ENCODE measurements at regions not wholly inside any gene's neighbourhood (a gene's known extent, or its start where the extent isn't known, plus 50 kb on each side); places are given as distances from the start of the nearest gene placed in this dataset.
A peak's percentile ranks its signal among the peaks of the same experiment; 100 is the strongest.

DNA sequence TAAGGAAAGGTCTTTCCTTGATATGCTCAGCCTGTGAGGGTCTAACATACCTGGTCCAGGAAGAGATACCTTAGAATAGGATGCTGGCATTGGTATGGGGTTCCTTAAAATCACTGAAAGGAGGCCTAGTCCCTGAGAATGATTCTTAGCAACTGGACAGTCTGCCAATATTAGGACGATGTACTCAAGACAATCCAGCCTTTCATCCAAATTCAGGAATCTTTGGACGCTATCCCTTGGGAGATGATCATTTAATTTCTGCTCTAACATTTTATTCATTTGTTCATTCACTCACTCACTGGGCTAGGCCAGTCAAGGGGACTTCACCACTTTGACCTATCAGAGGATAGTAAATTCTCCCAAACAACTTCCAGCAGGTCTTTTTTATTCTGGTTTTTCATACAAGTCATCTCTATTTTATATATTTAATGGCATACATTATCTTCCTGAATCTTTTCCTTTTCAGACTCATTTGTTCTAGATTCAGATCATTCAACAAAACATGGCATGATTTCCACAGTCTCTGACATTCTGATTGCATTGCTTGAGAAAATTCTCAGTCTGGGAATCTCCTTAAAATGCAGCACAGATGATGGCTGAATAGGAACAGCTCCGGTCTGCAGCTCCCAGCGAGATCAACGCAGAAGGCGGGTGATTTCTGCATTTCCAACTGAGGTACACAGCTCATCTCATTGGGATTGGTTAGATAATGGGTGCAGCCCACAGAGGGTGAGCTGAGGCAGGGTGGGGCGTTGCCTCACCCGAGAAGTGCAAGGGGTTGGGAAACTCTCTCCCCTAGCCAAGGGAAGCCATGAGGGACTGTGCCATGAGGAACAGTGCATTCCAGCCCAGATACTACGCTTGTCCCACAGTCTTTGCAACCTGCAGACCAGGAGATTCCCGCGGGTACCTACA, 118.0 kb upstream of the PRICKLE1 start:
- Histone ChIP-seq H3K27me3 (no peaks in the 10 kb centered on the region), H3K27ac (peak overlapping the region in 1 of 5 donors; percentile 50), H3K36me3 (replicated peaks in 1 of 2) (no peaks in the 10 kb centered on the region), H3K4me1 (replicated peaks in 1 of 2) (no peaks in the 10 kb centered on the region), H3K9me3 (replicated peaks in 1 of 3) (no peaks in the 10 kb centered on the region), H3K4me3 (no peak overlapping the region)
- DNase-seq = no peak
- TF ChIP-seq POLR2A (IDR thresholded peaks at IDR 0.05) = no peak
- TF ChIP-seq, protein P1, sequence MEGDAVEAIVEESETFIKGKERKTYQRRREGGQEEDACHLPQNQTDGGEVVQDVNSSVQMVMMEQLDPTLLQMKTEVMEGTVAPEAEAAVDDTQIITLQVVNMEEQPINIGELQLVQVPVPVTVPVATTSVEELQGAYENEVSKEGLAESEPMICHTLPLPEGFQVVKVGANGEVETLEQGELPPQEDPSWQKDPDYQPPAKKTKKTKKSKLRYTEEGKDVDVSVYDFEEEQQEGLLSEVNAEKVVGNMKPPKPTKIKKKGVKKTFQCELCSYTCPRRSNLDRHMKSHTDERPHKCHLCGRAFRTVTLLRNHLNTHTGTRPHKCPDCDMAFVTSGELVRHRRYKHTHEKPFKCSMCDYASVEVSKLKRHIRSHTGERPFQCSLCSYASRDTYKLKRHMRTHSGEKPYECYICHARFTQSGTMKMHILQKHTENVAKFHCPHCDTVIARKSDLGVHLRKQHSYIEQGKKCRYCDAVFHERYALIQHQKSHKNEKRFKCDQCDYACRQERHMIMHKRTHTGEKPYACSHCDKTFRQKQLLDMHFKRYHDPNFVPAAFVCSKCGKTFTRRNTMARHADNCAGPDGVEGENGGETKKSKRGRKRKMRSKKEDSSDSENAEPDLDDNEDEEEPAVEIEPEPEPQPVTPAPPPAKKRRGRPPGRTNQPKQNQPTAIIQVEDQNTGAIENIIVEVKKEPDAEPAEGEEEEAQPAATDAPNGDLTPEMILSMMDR (IDR thresholded peaks at IDR 0.05) = no peak
- intact Hi-C loops (cut with DNase I) = no loop called here
- WGBS, 4 donors = 81 to 89% (median 85%) methylated on average over 8 to 11 of the region's 11 CpGs

DNA sequence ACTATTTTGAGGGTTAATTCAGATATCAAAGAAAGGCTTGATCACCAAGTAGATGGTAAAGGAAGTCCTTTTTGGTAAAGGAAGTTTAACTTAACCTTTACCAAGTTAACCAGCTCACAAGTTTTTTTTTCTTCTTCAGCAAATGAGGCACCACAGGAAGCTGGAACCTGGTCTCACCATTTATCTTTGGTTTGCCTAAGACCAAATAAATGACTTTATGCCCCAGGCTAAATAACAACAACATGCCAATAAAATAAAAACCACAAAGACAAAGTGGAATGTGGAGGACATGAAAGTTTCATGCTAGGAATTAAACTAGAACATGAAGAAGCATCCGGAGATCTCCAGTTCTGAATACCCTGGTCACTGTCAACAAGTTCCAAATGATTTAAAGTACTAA, 116.8 kb upstream of the PRICKLE1 start:
- intact Hi-C loops (cut with DNase I) = no loop called here
- Histone ChIP-seq H3K9me3 (replicated peaks in 1 of 3) (no peaks in the 10 kb centered on the region), H3K27ac (peak overlapping the region in 1 of 5 donors; percentile 50), H3K4me3 (no peak overlapping the region), H3K4me1 (replicated peaks in 1 of 2) (no peaks in the 10 kb centered on the region), H3K36me3 (replicated peaks in 1 of 2) (no peaks in the 10 kb centered on the region), H3K27me3 (no peaks in the 10 kb centered on the region)
- 72 to 89% (median 83%) methylated on average over 1 of the region's 1 CpG for WGBS, 4 donors
- TF ChIP-seq, protein P1 (IDR thresholded peaks at IDR 0.05) = no peak
- DNase-seq = no peak

DNA sequence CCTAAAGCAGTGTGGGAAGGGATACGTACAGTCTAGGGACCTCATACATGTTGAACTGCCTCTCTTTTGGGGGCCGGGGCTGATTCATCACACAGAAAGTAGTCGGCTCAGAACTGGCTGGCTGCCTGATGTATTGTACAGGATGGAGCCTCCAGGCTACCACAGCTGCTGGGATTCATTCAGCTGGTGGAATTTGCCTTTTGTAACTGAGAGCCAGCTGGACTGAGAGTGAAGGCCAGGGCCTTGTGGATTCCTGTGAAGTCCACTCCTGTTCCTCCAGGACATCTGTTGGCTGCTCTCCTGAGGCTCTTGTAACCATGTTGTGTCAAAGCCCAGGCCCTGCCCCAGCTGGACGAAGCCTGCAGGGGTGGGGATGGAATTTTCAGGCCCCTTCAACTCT, 116.3 kb upstream of the PRICKLE1 start:
- Histone ChIP-seq H3K27me3 (no peaks in the 10 kb centered on the region), H3K36me3 (replicated peaks in 1 of 2) (no peaks in the 10 kb centered on the region), H3K4me1 (replicated peaks in 1 of 2) (no peaks in the 10 kb centered on the region), H3K9me3 (replicated peaks in 1 of 3) (no peaks in the 10 kb centered on the region), H3K27ac (peak overlapping the region in 1 of 5 donors; percentile 50), H3K4me3 (no peak overlapping the region)
- intact Hi-C loops (cut with DNase I) = no loop called here
- DNase-seq = peak; percentile 19 to 80 (median 54)
- 14 to 30% (median 29%) methylated on average over 4 of the region's 4 CpGs for WGBS, 4 donors
- TF ChIP-seq POLR2A (IDR thresholded peaks at IDR 0.05) = no peak
- TF ChIP-seq, protein P1 (IDR thresholded peaks at IDR 0.05) = no peak

DNA sequence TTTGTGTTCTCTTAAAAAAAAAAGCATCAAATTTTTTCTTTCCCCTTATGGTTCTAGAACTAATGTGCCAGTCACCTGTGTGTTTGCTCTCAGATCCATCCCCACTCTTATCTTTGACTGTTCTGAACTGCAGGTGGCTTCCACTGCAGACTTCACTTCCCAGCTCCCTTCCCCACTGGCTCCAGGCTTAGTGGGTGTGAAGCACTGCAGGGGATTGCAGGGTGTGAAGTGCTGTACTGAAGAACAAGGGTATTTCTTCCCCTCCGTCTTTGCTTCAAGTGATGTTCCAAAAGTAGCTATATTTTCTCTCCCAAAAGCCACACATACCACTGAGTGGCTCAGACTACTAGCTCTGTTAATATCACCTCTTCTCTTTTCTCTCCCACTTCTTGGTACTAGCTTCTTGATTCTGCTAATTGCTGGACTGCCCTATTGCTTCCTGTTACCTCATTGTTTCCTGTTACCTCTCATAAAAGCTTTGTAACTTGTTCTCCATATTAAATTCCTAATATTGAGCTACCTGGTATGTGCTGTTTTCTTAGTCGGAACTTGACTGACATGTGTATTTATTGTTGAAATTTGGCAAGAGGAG, 115.4 kb upstream of the PRICKLE1 start:
- H3K9me3 ChIP-seq (replicated peaks in 1 of 3) = no peaks in the 10 kb centered on the region
- 38 to 80% (median 53%) methylated on average over 2 of the region's 2 CpGs for WGBS, 4 donors
- TF ChIP-seq POLR2A (IDR thresholded peaks at IDR 0.05) = no peak
- TF ChIP-seq, protein P1 (IDR thresholded peaks at IDR 0.05) = no peak
- intact Hi-C loops (cut with DNase I) = no loop called here
- peak overlapping the region in 1 of 5 donors; percentile 38 for H3K27ac ChIP-seq
- H3K27me3 ChIP-seq = no peaks in the 10 kb centered on the region
- no peak for DNase-seq
- H3K4me3 ChIP-seq = no peak overlapping the region
- H3K4me1 ChIP-seq (replicated peaks in 1 of 2) = no peaks in the 10 kb centered on the region
- H3K36me3 ChIP-seq (replicated peaks in 1 of 2) = no peaks in the 10 kb centered on the region

Data from adrenal gland (tissue), 9 donors.